SIG-M5 (cell line): ENCODE measurements at regions not wholly inside any gene's neighbourhood (a gene's known extent, or its start where the extent isn't known, plus 50 kb on each side); places are given as distances from the start of the nearest gene placed in this dataset.

Experiments used
- DNase-seq: peaks from one replicate; lab custom pipeline; 2025; lab: John Stamatoyannopoulos, UW

DNA sequence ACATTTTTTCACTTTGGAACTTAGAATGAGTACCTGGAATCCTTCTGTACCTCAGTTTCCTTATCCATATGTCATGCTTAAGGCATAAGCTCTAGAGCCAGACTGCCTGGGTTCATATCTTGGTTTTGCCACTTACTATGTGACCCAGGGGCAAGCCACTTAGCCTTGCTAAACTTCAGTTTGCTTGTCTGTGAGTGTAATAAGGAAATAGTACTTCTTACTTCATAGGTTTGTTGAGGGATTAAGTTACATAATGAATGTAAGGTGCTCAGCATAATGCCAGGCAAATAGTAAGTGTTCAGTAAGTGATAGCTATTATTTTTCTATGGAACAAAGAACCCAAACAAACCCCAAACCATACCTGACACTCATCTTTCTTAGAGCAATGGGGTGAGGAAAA lies 225.1 kb downstream of the BCAT1 start:
- DNase-seq = no peak

GRCh38 chr12:24721191-24721590 lies 227.7 kb downstream of the BCAT1 start:
- no peak for DNase-seq

DNA sequence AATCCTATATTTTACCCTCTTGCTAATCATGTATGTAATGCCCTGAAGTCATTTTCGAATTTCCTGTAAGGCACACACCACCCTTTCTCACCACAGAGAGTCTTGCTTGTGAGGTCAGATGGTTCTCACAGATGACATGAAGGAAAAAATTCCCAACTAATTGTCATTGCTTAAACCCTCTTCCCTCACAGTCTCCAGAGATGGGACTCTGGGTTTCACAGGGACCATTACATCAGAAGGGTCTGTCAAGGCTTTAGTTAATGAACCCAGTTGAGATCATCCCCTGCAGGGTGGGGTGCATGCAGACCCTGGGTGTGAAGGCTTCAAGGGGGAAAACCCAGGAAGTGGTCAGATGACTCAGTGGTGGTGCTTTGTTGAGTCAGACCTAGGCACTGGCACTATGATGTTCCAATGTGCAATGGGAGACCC lies 229.6 kb downstream of the BCAT1 start:
- no peak for DNase-seq

GRCh38 chr12:24718617-24719016 lies 230.3 kb downstream of the BCAT1 start:
- no peak for DNase-seq

DNA sequence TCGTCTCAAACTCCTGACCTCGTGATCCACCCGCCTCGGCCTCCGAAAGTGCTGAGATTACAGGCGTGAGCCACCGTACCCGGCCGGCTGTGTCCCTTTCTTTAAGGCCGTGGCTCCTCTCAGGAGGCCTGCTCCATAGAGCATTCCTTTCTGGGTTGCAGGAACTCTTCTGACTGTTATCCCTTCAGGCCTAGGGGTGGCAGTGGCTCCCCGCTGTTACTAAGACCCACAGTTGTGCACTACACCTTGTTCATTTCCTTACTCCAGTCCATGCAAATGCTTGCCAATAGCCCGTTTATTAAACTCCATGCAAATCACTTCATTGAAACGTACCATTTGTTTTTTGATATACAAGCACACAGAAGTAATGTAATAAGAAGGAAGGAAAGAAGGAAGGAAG lies 234.7 kb downstream of the BCAT1 start:
- DNase-seq = no peak

- DNase-seq = no peak
Observed at GRCh38 chr12:24711056-24712008, 237.6 kb downstream of the BCAT1 start.

DNA sequence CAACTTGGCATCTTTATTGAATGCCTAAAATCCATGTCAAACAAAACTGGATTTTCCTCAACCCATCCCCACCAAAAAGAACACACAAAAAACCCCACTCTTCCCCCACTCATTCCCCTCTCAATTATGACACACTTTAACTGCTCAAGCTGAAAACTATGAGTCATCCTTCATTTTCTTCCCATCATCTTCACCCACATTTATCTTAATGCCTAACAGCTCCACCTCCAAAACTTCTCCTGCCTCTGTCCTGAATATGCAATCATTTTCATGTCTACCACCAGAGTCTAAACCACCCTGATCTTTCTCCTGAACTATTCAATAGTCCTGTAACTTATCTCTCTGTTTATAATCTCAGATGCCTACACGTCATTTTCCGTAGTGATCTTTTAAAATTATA lies 239.7 kb downstream of the BCAT1 start:
- DNase-seq = no peak

- no peak for DNase-seq
Observed at GRCh38 chr12:24708718-24709117, 240.2 kb downstream of the BCAT1 start.

DNA sequence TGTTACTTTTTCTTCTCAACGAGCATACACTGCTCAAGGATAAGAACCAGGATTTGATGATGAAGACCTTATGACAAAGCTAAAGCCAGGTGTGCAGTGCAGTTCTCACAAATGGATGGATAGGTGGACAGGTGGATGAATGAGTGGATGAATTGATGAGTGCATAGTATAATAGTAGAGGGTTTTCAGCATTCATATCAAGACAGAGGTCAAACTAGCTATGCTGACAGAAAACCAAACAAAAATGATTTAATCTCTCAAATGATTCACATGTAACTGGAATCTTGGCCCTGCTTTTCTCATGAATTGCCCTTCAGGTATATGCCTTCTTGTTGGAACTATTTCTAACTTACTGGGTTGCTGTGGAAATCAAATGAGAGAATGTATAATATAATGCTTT lies 240.9 kb downstream of the BCAT1 start:
- no peak for DNase-seq

- no peak for DNase-seq
Observed at GRCh38 chr12:24707334-24707733, 241.6 kb downstream of the BCAT1 start.

DNA sequence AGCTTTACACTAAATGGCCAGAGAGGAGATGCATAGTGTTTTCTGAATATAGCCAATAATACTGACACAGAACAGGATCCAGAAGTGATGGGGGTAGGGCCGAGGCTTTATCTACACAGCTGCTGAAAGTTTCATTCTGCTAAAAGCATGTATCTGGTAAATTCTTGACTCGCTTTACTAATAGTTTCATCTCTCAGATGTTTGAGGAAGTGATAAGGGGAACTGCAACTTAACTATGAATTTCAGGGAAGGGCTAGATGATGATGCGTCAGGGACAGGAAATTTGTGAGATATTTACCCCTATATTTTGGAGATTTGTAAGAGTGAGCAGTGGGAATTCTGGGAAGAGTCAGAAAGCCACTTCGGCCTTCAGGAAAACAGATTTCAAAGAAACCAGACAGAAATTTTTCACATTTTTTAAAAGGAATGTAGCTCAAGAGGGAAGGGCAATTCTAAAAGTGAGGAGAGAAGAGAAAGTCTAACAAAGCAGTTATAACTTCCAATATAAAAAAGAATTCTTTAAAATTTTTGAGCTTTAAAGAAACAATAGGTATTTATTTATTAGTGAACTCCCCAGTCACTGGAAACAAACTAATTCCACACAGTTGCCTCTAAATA lies 243.1 kb downstream of the BCAT1 start:
- DNase-seq = peak; percentile 27

DNA sequence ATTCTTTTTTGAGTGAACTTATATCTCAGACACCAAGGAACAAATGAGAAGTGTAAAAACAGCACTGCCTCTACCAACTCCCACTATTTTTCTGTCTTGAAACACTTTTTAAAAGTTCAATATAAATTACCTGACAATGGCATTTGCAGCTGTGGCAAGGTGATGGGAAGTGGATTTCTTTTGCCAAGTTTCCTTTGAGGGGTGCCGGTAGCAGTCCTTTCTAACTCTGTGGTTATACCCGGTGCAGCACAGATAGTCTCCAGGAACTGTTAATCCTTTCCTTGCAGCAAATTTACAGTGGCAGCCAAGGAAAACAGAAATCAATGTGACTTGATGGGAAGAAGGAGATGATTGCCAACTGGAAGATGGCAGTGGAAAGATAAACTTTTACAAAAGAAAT lies 243.7 kb downstream of the BCAT1 start:
- no peak for DNase-seq

GRCh38 chr12:24701343-24701742 lies 247.6 kb downstream of the BCAT1 start:
- DNase-seq = no peak

GRCh38 chr12:24698972-24699371 lies 249.9 kb downstream of the BCAT1 start:
- no peak for DNase-seq

DNA sequence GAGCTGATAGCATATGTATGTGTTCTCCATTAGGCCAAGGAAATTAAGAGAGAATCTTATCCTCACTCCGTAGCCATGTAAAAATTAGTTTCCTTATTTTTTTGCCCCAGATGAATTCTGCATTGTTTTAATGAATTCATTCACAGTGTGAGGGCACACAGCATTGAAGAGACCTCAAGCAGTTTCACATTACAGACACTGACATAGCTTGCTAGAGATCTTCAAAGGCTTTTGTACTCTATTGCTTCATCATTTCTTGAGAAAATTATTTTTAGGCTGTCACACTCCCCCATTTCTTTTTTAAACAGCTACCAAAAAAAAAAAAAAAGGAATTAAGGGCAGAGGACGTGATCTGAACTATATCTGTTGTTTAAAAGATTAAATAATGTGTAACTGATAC lies 251.1 kb downstream of the BCAT1 start:
- no peak for DNase-seq

DNA sequence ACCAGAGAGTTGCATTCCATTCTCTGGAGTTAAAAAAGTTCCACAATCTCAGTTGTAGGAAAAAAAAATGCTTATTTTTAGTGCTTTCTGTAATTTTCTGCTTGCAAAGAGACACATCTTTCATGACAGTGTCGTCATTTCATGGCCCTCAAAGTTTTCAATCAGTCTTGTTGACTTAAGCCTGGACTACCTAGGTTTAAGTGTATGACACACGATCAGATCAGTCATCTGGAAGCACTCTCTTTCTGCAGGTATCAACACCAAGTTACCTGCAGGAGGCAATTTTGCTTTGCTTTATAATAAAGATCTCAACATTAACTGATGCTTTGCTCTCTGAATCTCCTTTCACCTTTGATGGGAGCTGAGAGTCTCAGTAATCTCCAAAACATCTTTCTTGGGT lies 251.6 kb downstream of the BCAT1 start:
- no peak for DNase-seq

DNA sequence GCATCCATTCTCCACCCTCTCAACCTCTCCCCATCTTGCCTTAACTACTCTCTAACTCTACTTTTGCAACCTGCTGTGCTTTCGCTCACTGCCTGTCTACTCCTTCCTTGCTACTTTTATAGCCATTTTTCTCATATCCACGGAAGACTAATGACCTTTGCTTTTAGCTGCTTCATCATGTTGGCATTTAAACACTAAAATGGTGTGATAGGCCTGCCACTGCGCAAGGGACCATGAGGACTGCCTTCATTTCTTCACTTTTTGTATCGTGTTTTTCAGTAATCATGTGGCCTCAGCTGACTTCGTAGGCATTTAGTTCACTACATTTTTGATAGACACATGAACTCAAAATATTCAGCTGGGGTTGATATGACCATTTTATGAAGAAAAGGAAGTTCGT lies 252.1 kb downstream of the BCAT1 start:
- no peak for DNase-seq

DNA sequence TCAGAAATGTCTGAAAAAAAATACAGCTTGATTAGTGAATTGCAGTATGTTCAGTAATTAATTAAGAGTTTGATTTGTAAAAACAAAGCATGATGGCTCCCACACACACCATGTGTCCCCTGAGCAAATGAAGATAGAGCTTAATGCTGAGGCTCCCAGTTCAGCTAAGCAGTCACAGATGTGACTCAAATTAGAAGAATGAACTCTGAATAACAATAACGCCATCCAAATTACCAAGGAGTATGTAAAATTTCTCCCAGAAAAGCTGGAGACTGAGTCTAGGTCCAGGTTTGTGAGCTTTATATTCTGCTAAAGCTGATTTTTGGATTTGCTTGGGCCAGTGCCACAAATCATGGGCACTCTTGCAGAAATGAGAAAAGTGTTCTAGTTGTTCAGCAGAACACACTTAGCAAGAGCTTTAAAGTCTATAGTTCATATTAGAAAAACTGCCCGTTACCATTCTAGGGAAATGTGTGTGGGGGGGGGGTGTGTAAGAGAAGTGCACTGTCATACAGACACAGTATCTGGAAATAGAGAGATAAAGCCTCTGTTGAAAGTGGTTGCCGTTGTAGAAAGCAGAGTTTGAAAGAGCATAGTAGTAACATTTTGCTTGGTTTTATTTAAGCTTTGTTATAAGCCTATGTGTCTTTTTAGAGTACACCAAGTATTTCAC lies 253.1 kb downstream of the BCAT1 start:
- DNase-seq = no peak

- no peak for DNase-seq
Observed at GRCh38 chr12:24695103-24695502, 253.8 kb downstream of the BCAT1 start.

GRCh38 chr12:24688601-24689000 lies 260.3 kb downstream of the BCAT1 start:
- no peak for DNase-seq

DNA sequence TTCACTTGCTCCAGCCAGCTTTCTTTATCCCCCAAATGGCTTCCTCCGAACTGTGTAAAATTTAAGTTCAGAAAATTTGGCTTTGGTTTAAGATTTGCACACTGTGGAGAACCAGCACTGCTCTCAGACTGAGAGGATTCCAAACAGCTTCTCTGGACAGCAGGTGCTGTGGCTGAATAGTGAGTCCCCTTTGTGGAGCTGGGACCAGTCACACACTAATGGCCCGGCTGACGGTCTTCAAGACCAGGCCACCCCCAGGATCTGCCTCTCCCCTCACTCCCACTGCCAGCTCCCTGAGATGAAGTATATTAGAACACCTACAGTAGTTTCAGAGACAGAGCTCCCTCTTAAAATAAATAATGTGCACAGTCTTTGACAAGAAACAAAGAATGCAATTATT lies 267.3 kb downstream of the BCAT1 start:
- no peak for DNase-seq

DNA sequence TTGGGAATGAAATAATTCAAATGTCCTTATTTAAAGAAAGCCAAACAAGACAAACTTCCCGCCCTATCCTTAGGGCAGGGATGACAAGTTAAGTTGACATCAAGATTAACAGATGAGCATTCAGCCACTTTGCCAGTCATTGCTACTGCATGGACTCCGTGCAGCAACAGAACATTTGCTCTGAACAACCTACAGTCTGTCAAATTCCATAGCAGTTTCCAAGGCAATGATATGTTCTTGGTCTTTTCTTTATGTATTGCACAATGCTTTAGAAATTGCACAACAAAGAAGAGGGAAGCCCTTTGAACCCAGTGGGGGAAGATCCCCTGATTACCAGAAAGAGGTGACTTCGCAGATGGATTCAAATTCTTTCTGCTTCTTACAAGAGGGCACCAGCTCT lies 269.8 kb downstream of the BCAT1 start:
- DNase-seq = no peak

DNA sequence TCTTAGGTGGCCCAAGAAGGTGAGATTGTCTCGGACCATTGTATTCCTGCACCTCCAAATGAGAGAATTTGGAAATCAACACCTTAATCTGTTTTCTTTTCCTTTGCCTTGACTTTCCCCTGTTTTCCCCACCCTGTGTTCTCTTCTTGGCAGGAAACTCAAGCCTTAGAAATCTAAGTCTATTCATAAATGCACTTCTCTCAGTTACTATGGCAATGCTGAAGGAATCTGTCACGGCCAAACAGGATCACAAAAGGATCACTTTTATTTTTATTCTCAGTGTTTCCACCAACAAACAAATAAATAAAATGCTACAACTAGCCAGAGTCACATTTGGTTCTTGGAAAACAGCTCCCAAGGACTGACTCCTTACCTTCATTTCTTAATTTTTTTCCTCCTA lies 270.5 kb downstream of the BCAT1 start:
- no peak for DNase-seq
